ENCODE measurements at regions not wholly inside any gene's neighbourhood (a gene's known extent, or its start where the extent isn't known, plus 50 kb on each side); places are given as distances from the start of the nearest gene placed in this dataset.

DNA sequence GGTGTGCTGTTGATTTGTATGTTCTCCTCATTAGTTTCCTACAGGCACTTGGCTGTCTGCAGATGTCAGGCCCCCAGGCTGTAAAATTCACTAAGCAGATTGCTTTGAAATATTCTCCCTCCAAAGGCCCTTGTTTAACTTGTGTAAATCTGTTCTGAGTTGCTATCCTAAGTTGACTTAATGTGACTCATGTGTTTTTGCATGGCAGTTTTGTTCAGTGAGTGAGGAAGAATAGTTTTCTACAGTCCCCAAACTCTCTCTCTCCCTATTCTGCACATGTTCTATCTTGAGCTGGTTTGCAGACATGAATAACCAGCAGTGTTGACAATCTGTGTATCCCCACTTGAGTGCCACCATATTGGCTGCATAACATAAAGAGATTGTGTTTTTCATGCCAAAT, 1005.4 kb upstream of the DDX18 start:
- H4K20me1 ChIP-seq (ENCODE audit: low read depth, low read length) = no peaks in the 10 kb centered on the region
- H3K9ac ChIP-seq (ENCODE audit: low read length) = no peak overlapping the region

DNA sequence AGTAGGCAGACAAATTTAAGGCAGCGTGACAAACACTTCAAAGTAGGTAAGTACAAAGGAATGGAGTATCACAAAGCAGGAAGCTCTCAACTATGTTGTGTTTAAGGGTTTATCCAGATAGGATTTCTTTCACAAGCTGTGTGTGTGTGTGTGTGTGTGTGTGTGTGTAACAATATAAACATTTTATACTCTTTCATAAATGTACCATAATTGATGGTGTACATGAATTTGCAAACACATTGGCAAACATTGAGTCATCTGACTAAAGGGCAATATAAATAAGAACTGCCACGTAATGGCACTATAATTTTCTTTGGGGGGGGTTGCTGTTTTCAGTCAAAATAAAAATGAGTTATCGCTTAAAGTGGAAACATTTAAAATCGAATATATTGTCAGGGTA, 1004.4 kb upstream of the DDX18 start:
- Histone ChIP-seq H2AFZ (ENCODE audit: low read depth, low read length, severe bottlenecking) (no peak overlapping the region), H4K20me1 (ENCODE audit: low read depth, low read length) (no peaks in the 10 kb centered on the region), H3K9me2 (replicated peaks; ENCODE audit: insufficient read depth, low read length) (no peaks in the 10 kb centered on the region), H3K27me3 (ENCODE audit: low read length) (no peaks in the 10 kb centered on the region), H3K36me3 (ENCODE audit: low read length) (no peaks in the 10 kb centered on the region), H3K9me3 (ENCODE audit: insufficient read depth, low read length) (no peaks in the 10 kb centered on the region), H3K27ac (ENCODE audit: low read depth, low read length) (no peak overlapping the region), H3K4me3 (ENCODE audit: insufficient read depth, low read length, poor library complexity, severe bottlenecking) (no peak overlapping the region), H3K79me2 (ENCODE audit: insufficient read depth, low read length) (no peaks in the 10 kb centered on the region), H3K9ac (ENCODE audit: low read length) (no peak overlapping the region), H3F3A (ENCODE audit: insufficient read depth) (no peaks in the 10 kb centered on the region), H3K4me2 (ENCODE audit: low read depth, low read length, poor library complexity, severe bottlenecking) (no peak overlapping the region)
- no peak for TF ChIP-seq EZH2phosphoT487 (conservative IDR thresholded peaks at IDR 0.05; ENCODE audit: low read length)
- TF ChIP-seq, protein P1, sequence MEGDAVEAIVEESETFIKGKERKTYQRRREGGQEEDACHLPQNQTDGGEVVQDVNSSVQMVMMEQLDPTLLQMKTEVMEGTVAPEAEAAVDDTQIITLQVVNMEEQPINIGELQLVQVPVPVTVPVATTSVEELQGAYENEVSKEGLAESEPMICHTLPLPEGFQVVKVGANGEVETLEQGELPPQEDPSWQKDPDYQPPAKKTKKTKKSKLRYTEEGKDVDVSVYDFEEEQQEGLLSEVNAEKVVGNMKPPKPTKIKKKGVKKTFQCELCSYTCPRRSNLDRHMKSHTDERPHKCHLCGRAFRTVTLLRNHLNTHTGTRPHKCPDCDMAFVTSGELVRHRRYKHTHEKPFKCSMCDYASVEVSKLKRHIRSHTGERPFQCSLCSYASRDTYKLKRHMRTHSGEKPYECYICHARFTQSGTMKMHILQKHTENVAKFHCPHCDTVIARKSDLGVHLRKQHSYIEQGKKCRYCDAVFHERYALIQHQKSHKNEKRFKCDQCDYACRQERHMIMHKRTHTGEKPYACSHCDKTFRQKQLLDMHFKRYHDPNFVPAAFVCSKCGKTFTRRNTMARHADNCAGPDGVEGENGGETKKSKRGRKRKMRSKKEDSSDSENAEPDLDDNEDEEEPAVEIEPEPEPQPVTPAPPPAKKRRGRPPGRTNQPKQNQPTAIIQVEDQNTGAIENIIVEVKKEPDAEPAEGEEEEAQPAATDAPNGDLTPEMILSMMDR (IDR thresholded peaks at IDR 0.05; ENCODE audit: insufficient read depth, low read length, poor library complexity, severe bottlenecking) = no peak

More for the DNA sequence above, 1005.4 kb upstream of the DDX18 start:
- Histone ChIP-seq H3K27ac (ENCODE audit: low read depth, low read length) (no peak overlapping the region), H3K79me2 (ENCODE audit: insufficient read depth, low read length) (no peaks in the 10 kb centered on the region), H2AFZ (ENCODE audit: low read depth, low read length, severe bottlenecking) (no peak overlapping the region), H3K36me3 (ENCODE audit: low read length) (no peaks in the 10 kb centered on the region), H3K9me2 (replicated peaks; ENCODE audit: insufficient read depth, low read length) (no peaks in the 10 kb centered on the region), H3K9me3 (ENCODE audit: insufficient read depth, low read length) (no peaks in the 10 kb centered on the region; the same call in 1 of the 2 replicates), H3K4me2 (ENCODE audit: low read depth, low read length, poor library complexity, severe bottlenecking) (no peak overlapping the region), H3K4me3 (ENCODE audit: insufficient read depth, low read length, poor library complexity, severe bottlenecking) (no peak overlapping the region), H3F3A (ENCODE audit: insufficient read depth) (no peaks in the 10 kb centered on the region), H3K27me3 (ENCODE audit: low read length) (no peaks in the 10 kb centered on the region)
- no peak for TF ChIP-seq EZH2phosphoT487 (conservative IDR thresholded peaks at IDR 0.05; ENCODE audit: low read length)

DNA sequence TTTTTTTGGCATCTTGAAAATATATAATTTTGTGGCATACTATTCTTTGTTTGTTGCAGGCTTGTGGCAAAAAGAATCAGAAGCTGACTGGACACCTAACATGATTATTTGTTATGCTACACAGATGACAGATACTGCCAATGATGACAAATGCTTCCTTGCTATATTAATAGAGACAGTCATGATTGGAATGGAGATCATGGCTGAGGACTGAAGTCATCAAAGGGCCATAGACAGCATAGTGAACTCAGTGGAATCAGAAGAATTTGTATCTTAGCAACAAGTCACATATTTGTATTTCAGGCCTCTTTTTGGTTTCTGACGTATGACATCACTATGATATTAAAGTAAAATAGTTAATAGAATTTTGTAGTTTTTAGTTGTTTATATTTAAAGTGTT, 1003.8 kb upstream of the DDX18 start:
- Histone ChIP-seq H3K9me3 (ENCODE audit: insufficient read depth, low read length) (no peaks in the 10 kb centered on the region), H2AFZ (ENCODE audit: low read depth, low read length, severe bottlenecking) (no peak overlapping the region), H3K36me3 (ENCODE audit: low read length) (no peaks in the 10 kb centered on the region), H3F3A (ENCODE audit: insufficient read depth) (no peaks in the 10 kb centered on the region), H3K4me3 (ENCODE audit: insufficient read depth, low read length, poor library complexity, severe bottlenecking) (no peak overlapping the region), H3K27me3 (ENCODE audit: low read length) (no peaks in the 10 kb centered on the region), H3K4me2 (ENCODE audit: low read depth, low read length, poor library complexity, severe bottlenecking) (no peak overlapping the region), H4K20me1 (ENCODE audit: low read depth, low read length) (no peaks in the 10 kb centered on the region), H3K9me2 (replicated peaks; ENCODE audit: insufficient read depth, low read length) (no peaks in the 10 kb centered on the region), H3K9ac (ENCODE audit: low read length) (no peak overlapping the region), H3K79me2 (ENCODE audit: insufficient read depth, low read length) (no peaks in the 10 kb centered on the region), H3K27ac (ENCODE audit: low read depth, low read length) (no peak overlapping the region)
- TF ChIP-seq, protein P1 (IDR thresholded peaks at IDR 0.05; ENCODE audit: insufficient read depth, low read length, poor library complexity, severe bottlenecking) = no peak
- no peak for TF ChIP-seq EZH2phosphoT487 (conservative IDR thresholded peaks at IDR 0.05; ENCODE audit: low read length)

DNA sequence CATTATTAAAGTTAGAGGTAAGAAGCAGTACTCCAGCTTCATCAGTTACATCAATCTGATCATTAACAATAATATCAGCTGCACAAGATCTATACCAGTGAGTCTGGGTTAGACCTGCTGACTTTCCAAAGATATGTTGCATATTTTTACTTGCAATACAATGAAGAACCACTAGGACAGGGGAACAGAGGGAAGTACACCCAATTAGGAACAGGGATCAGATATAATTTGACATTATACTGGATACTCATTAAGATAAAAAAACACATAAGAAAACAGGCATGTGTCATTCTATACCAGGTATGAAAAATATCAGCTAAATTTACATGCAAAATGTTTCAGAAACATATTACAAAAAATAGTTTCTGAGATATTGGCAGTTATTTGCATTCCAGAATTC, 995.1 kb upstream of the DDX18 start:
- Histone ChIP-seq H3K9ac (ENCODE audit: low read length) (no peak overlapping the region), H3K9me2 (replicated peaks; ENCODE audit: insufficient read depth, low read length) (no peaks in the 10 kb centered on the region), H3K27ac (ENCODE audit: low read depth, low read length) (no peak overlapping the region), H3K9me3 (ENCODE audit: insufficient read depth, low read length) (no peaks in the 10 kb centered on the region), H4K20me1 (ENCODE audit: low read depth, low read length) (no peaks in the 10 kb centered on the region), H3K79me2 (ENCODE audit: insufficient read depth, low read length) (no peaks in the 10 kb centered on the region), H2AFZ (ENCODE audit: low read depth, low read length, severe bottlenecking) (no peak overlapping the region), H3K27me3 (ENCODE audit: low read length) (no peaks in the 10 kb centered on the region), H3K36me3 (ENCODE audit: low read length) (no peaks in the 10 kb centered on the region), H3K4me2 (ENCODE audit: low read depth, low read length, poor library complexity, severe bottlenecking) (no peak overlapping the region), H3K4me3 (ENCODE audit: insufficient read depth, low read length, poor library complexity, severe bottlenecking) (no peak overlapping the region), H3F3A (ENCODE audit: insufficient read depth) (no peaks in the 10 kb centered on the region)
- TF ChIP-seq, protein P1 (IDR thresholded peaks at IDR 0.05; ENCODE audit: insufficient read depth, low read length, poor library complexity, severe bottlenecking) = no peak
- TF ChIP-seq EZH2phosphoT487 (conservative IDR thresholded peaks at IDR 0.05; ENCODE audit: low read length) = no peak
